GM23338 (cell line): ENCODE measurements at regions not wholly inside any gene's neighbourhood (a gene's known extent, or its start where the extent isn't known, plus 50 kb on each side); places are given as distances from the start of the nearest gene placed in this dataset.

Source experiments
- ATAC-seq: fragments of 200-7000 bp; cut with Tn5 transposase; 3 replicates; pipeline ENCODE4 v1.9.1; 2020
- DNase-seq: peaks from one replicate; pipeline ENCODE4 v3.0.0-alpha.2; 2015; ENCODE audit warnings: low spot score
- H2AFZ ChIP-seq: fragments of 200-600 bp; sonication (generic); 2 replicates; pipeline ENCODE4 v1.8.0; 2016; ENCODE audit warnings: antibody characterized with exemption, mild to moderate bottlenecking, moderate library complexity
- H3F3A ChIP-seq: fragments of 200-600 bp; sonication (generic); replicated peaks from 2 replicates; pipeline ENCODE4 v1.8.0; 2017; ENCODE audit warnings: antibody characterized with exemption, mixed run types, low read depth
- H3K27ac ChIP-seq: fragments of 200-600 bp; sonication (generic); 2 replicates; pipeline ENCODE4 v1.6.1; 2016; ENCODE audit warnings: low read depth
- H3K27me3 ChIP-seq: fragments of 200-600 bp; sonication (generic); 2 replicates; pipeline ENCODE4 v1.8.0; 2016; ENCODE audit warnings: mild to moderate bottlenecking, mixed run types, moderate library complexity; ENCODE audit not compliant: insufficient read depth
- H3K36me3 ChIP-seq: fragments of 200-600 bp; sonication (generic); 2 replicates; pipeline ENCODE4 v1.8.0; 2016; ENCODE audit warnings: mild to moderate bottlenecking; ENCODE audit not compliant: insufficient read depth
- H3K4me1 ChIP-seq: fragments of 200-600 bp; sonication (generic); 2 replicates; pipeline ENCODE4 v1.8.0; 2016; ENCODE audit warnings: mild to moderate bottlenecking, moderate library complexity; ENCODE audit not compliant: insufficient read depth
- H3K4me2 ChIP-seq: fragments of 200-600 bp; sonication (generic); 2 replicates; pipeline ENCODE4 v1.7.1; 2017; ENCODE audit warnings: mixed run types
- H3K4me3 ChIP-seq: fragments of 200-600 bp; sonication (generic); 2 replicates; pipeline ENCODE4 v1.6.1; 2016; ENCODE audit warnings: mixed run types
- H3K79me2 ChIP-seq: fragments of 200-600 bp; sonication (generic); replicated peaks from 2 replicates; pipeline ENCODE4 v1.8.0; 2017; ENCODE audit warnings: mild to moderate bottlenecking; ENCODE audit not compliant: insufficient read depth
- H3K9me2 ChIP-seq: fragments of 200-600 bp; sonication (generic); 2 replicates; pipeline ENCODE4 v1.8.0; 2017; ENCODE audit not compliant: insufficient read depth
- H4K20me1 ChIP-seq: fragments of 200-600 bp; sonication (generic); replicated peaks from 2 replicates; pipeline ENCODE4 v1.8.0; 2017; ENCODE audit warnings: mild to moderate bottlenecking; ENCODE audit not compliant: insufficient read depth
- H3K27ac Mint-ChIP-seq: 2 replicates; pipeline ENCODE4 v1.8.0; 2020; ENCODE audit warnings: inconsistent platforms, mild to moderate bottlenecking, moderate library complexity, mixed read lengths
- H3K27me3 Mint-ChIP-seq: 3 replicates; pipeline ENCODE4 v1.8.0; 2022; ENCODE audit warnings: low read depth, mild to moderate bottlenecking, moderate library complexity, mixed read lengths, inconsistent platforms; ENCODE audit not compliant: insufficient read depth, poor library complexity
- H3K36me3 Mint-ChIP-seq: 3 replicates; pipeline ENCODE4 v1.8.0; 2021; ENCODE audit warnings: low read depth, mild to moderate bottlenecking, inconsistent platforms, moderate library complexity, mixed read lengths
- H3K4me1 Mint-ChIP-seq: 3 replicates; pipeline ENCODE4 v1.8.0; 2020; ENCODE audit warnings: mild to moderate bottlenecking, inconsistent platforms, mixed read lengths
- H3K4me3 Mint-ChIP-seq: 3 replicates; pipeline ENCODE4 v1.8.0; 2021; ENCODE audit warnings: moderate library complexity, mild to moderate bottlenecking, inconsistent platforms, mixed read lengths
- H3K9me3 Mint-ChIP-seq: 3 replicates; pipeline ENCODE4 v1.8.0; 2020; ENCODE audit warnings: moderate library complexity, mild to moderate bottlenecking, inconsistent platforms, mixed read lengths
- CREB1 ChIP-seq: fragments of 250-450 bp; sonication (Bioruptor Pico); IDR thresholded peaks from 2 replicates; pipeline ENCODE4 v1.5.0; 2020; ENCODE audit warnings: low read depth, mild to moderate bottlenecking, moderate library complexity
- EZH2 ChIP-seq: fragments of 200-600 bp; sonication (generic); IDR thresholded peaks from one replicate; pipeline ENCODE4 v1.8.0; 2017; ENCODE audit warnings: antibody characterized with exemption, mild to moderate bottlenecking, low read depth; ENCODE audit not compliant: unreplicated experiment
- JUNB ChIP-seq: IDR thresholded peaks from one replicate; pipeline ENCODE4 v1.6.1; 2016; ENCODE audit warnings: antibody characterized with exemption; ENCODE audit not compliant: unreplicated experiment
- POLR2AphosphoS5 ChIP-seq: IDR thresholded peaks from 2 replicates; pipeline ENCODE4 v1.6.1; 2016; ENCODE audit warnings: antibody characterized with exemption, low read depth
- STAT1 ChIP-seq: IDR thresholded peaks from one replicate; pipeline ENCODE4 v1.6.1; 2016; ENCODE audit warnings: antibody characterized with exemption; ENCODE audit not compliant: unreplicated experiment
- ZNF114 ChIP-seq: fragments of 250-450 bp; sonication (Bioruptor Pico); IDR thresholded peaks from 2 replicates; pipeline ENCODE4 v1.5.0; 2020; ENCODE audit warnings: mild to moderate bottlenecking, moderate library complexity
- ZNF331 ChIP-seq: fragments of 250-450 bp; sonication (Bioruptor Pico); IDR thresholded peaks from 2 replicates; pipeline ENCODE4 v1.5.0; 2020; ENCODE audit warnings: low read depth, mild to moderate bottlenecking, moderate library complexity
- TF ChIP-seq, protein P1 (sequence below): fragments of 250-450 bp; sonication (Bioruptor Pico); IDR thresholded peaks from 2 replicates; pipeline ENCODE4 v1.5.0; 2020; ENCODE audit warnings: mild to moderate bottlenecking, moderate library complexity
- TF ChIP-seq, protein P2 (sequence below): IDR thresholded peaks from one replicate; pipeline ENCODE4 v1.6.1; 2018; ENCODE audit warnings: antibody characterized with exemption; ENCODE audit not compliant: unreplicated experiment
- TF ChIP-seq, protein P3 (sequence below): IDR thresholded peaks from 2 replicates; pipeline ENCODE4 v1.6.1; 2016; ENCODE audit warnings: antibody characterized with exemption

DNA sequence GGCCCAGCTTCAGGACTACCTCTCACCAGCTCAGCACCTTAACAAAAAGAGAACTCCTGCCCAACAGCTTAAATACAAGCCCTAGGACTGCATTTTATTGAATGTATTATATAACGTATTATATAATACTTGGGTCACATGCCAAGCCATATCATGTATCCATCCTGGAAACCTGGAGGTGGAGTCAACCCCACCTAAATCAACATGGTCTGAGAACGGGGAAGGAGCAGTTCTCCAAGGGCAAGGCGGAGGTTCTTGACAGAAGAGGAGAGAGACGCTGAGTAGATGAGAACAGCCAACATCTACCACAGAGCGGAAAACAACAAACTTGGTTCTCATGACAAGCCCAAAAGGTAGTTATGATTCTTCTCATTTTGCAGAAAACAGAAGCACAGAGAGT lies 163.4 kb downstream of the FGF18 start:
- H3K27me3 ChIP-seq: no peaks in the 10 kb centered on the region
- H3K79me2 ChIP-seq: no peaks in the 10 kb centered on the region
- H3K4me3 ChIP-seq: no peak overlapping the region
- H3K4me2 ChIP-seq: no peak overlapping the region
- peaks cover 14% of the 10 kb centered on the region for H3K27me3 Mint-ChIP-seq
- H3K4me3 Mint-ChIP-seq: no peak overlapping the region
- H2AFZ ChIP-seq: no peak overlapping the region
- TF ChIP-seq, protein P1, sequence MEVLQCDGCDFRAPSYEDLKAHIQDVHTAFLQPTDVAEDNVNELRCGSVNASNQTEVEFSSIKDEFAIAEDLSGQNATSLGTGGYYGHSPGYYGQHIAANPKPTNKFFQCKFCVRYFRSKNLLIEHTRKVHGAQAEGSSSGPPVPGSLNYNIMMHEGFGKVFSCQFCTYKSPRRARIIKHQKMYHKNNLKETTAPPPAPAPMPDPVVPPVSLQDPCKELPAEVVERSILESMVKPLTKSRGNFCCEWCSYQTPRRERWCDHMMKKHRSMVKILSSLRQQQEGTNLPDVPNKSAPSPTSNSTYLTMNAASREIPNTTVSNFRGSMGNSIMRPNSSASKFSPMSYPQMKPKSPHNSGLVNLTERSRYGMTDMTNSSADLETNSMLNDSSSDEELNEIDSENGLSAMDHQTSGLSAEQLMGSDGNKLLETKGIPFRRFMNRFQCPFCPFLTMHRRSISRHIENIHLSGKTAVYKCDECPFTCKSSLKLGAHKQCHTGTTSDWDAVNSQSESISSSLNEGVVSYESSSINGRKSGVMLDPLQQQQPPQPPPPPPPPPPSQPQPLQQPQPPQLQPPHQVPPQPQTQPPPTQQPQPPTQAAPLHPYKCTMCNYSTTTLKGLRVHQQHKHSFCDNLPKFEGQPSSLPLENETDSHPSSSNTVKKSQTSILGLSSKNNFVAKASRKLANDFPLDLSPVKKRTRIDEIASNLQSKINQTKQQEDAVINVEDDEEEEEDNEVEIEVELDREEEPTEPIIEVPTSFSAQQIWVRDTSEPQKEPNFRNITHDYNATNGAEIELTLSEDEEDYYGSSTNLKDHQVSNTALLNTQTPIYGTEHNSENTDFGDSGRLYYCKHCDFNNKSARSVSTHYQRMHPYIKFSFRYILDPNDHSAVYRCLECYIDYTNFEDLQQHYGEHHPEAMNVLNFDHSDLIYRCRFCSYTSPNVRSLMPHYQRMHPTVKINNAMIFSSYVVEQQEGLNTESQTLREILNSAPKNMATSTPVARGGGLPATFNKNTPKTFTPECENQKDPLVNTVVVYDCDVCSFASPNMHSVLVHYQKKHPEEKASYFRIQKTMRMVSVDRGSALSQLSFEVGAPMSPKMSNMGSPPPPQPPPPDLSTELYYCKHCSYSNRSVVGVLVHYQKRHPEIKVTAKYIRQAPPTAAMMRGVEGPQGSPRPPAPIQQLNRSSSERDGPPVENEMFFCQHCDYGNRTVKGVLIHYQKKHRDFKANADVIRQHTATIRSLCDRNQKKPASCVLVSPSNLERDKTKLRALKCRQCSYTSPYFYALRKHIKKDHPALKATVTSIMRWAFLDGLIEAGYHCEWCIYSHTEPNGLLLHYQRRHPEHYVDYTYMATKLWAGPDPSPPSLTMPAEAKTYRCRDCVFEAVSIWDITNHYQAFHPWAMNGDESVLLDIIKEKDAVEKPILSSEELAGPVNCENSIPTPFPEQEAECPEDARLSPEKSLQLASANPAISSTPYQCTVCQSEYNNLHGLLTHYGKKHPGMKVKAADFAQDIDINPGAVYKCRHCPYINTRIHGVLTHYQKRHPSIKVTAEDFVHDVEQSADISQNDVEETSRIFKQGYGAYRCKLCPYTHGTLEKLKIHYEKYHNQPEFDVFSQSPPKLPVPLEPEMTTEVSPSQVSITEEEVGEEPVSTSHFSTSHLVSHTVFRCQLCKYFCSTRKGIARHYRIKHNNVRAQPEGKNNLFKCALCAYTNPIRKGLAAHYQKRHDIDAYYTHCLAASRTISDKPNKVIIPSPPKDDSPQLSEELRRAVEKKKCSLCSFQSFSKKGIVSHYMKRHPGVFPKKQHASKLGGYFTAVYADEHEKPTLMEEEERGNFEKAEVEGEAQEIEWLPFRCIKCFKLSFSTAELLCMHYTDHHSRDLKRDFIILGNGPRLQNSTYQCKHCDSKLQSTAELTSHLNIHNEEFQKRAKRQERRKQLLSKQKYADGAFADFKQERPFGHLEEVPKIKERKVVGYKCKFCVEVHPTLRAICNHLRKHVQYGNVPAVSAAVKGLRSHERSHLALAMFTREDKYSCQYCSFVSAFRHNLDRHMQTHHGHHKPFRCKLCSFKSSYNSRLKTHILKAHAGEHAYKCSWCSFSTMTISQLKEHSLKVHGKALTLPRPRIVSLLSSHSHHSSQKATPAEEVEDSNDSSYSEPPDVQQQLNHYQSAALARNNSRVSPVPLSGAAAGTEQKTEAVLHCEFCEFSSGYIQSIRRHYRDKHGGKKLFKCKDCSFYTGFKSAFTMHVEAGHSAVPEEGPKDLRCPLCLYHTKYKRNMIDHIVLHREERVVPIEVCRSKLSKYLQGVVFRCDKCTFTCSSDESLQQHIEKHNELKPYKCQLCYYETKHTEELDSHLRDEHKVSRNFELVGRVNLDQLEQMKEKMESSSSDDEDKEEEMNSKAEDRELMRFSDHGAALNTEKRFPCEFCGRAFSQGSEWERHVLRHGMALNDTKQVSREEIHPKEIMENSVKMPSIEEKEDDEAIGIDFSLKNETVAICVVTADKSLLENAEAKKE: no peak
- TF ChIP-seq STAT1 (no peak), POLR2AphosphoS5 (no peak), ZNF331 (CRISPR knock-in tag) (no peak), JUNB (no peak), EZH2 (no peak), CREB1 (CRISPR knock-in tag) (no peak), ZNF114 (CRISPR knock-in tag) (no peak)
- TF ChIP-seq, protein P2, sequence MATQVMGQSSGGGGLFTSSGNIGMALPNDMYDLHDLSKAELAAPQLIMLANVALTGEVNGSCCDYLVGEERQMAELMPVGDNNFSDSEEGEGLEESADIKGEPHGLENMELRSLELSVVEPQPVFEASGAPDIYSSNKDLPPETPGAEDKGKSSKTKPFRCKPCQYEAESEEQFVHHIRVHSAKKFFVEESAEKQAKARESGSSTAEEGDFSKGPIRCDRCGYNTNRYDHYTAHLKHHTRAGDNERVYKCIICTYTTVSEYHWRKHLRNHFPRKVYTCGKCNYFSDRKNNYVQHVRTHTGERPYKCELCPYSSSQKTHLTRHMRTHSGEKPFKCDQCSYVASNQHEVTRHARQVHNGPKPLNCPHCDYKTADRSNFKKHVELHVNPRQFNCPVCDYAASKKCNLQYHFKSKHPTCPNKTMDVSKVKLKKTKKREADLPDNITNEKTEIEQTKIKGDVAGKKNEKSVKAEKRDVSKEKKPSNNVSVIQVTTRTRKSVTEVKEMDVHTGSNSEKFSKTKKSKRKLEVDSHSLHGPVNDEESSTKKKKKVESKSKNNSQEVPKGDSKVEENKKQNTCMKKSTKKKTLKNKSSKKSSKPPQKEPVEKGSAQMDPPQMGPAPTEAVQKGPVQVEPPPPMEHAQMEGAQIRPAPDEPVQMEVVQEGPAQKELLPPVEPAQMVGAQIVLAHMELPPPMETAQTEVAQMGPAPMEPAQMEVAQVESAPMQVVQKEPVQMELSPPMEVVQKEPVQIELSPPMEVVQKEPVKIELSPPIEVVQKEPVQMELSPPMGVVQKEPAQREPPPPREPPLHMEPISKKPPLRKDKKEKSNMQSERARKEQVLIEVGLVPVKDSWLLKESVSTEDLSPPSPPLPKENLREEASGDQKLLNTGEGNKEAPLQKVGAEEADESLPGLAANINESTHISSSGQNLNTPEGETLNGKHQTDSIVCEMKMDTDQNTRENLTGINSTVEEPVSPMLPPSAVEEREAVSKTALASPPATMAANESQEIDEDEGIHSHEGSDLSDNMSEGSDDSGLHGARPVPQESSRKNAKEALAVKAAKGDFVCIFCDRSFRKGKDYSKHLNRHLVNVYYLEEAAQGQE: no peak
- TF ChIP-seq, protein P3, sequence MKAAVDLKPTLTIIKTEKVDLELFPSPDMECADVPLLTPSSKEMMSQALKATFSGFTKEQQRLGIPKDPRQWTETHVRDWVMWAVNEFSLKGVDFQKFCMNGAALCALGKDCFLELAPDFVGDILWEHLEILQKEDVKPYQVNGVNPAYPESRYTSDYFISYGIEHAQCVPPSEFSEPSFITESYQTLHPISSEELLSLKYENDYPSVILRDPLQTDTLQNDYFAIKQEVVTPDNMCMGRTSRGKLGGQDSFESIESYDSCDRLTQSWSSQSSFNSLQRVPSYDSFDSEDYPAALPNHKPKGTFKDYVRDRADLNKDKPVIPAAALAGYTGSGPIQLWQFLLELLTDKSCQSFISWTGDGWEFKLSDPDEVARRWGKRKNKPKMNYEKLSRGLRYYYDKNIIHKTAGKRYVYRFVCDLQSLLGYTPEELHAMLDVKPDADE: no peak
- H3F3A ChIP-seq: no peaks in the 10 kb centered on the region
- no peaks in the 10 kb centered on the region for H3K36me3 ChIP-seq
- H3K9me3 Mint-ChIP-seq: no peaks in the 10 kb centered on the region
- peaks cover 4% of the 10 kb centered on the region for H3K4me1 Mint-ChIP-seq
- no peaks in the 10 kb centered on the region for H3K9me2 ChIP-seq
- H3K27ac ChIP-seq: no peak overlapping the region
- H3K4me1 ChIP-seq: no peaks in the 10 kb centered on the region
- no peak overlapping the region for H3K27ac Mint-ChIP-seq
- no peak for ATAC-seq
- H4K20me1 ChIP-seq: no peaks in the 10 kb centered on the region
- no peaks in the 10 kb centered on the region for H3K36me3 Mint-ChIP-seq
- no peak for DNase-seq
